ENCODE measurements at regions not wholly inside any gene's neighbourhood (a gene's known extent, or its start where the extent isn't known, plus 50 kb on each side); places are given as distances from the start of the nearest gene placed in this dataset.

DNA sequence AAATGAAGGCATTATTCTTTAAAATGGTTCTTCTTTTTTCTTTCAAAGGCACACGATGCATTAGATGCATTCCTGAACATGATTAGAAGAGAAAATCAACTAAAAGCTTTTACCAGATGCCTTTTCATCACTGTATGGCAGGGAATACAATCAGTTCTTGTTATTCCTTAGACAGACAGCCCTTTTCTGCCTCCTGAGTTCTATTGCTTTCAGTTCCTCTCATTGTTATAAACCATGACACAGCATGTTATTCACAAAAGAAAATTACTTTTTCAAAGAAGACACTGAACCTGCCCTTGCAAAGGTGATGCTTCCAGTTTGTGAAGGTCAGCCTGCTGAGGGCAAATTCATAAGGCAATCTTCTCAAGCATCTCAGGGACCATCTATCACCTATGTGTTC is 70.1 kb downstream of the FAM181B start:
- 10 to 25% (median 20%) methylated on average over 1 of the region's 1 CpG for WGBS, 3 donors
- H3K4me3 ChIP-seq, result no peak overlapping the region
- DNase-seq, result no peak
- TF ChIP-seq EP300 (IDR thresholded peaks at IDR 0.05) (no peak), CTCF (IDR thresholded peaks at IDR 0.05) (no peak), POLR2A (IDR thresholded peaks at IDR 0.05) (no peak)
- no peak overlapping the region for H3K27ac ChIP-seq
- no peaks in the 10 kb centered on the region for H3K36me3 ChIP-seq
- no peaks in the 10 kb centered on the region for H3K27me3 ChIP-seq
- intact Hi-C loops (cut with DNase I), result no loop called here
- no peaks in the 10 kb centered on the region for H3K9me3 ChIP-seq
- H3K4me1 ChIP-seq (ENCODE audit: insufficient read depth), result no peaks in the 10 kb centered on the region

DNA sequence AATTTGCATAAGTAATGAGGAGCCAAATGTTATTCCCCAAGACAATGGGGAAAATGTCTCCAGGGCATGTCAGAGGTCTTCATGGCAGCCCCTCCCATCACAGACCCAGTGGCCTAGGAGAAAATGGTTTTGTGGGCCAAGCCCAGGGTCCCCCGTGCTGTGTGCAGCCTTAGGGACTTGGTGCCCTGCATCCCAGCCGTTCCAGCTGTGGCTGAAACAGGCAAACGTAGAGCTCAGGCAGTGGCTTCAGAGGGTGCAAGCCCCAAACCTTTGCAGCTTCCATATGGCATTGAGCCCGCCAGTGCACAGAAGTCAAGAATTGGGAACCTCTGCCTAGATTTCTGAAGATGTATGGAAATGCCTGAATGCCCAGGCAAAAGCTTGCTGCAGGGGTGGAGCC is 79.9 kb downstream of the FAM181B start:
- Histone ChIP-seq H3K4me1 (ENCODE audit: insufficient read depth) (no peaks in the 10 kb centered on the region), H3K27me3 (no peaks in the 10 kb centered on the region), H3K4me3 (no peak overlapping the region), H3K9me3 (no peaks in the 10 kb centered on the region), H3K36me3 (no peaks in the 10 kb centered on the region), H3K27ac (no peak overlapping the region)
- DNase-seq, result no peak
- 78 to 84% (median 83%) methylated on average over 4 of the region's 4 CpGs for WGBS, 3 donors
- intact Hi-C loops (cut with DNase I), result no loop called here
- no peak for TF ChIP-seq POLR2A (IDR thresholded peaks at IDR 0.05)
- no peak for TF ChIP-seq CTCF (IDR thresholded peaks at IDR 0.05)
- no peak for TF ChIP-seq EP300 (IDR thresholded peaks at IDR 0.05)

DNA sequence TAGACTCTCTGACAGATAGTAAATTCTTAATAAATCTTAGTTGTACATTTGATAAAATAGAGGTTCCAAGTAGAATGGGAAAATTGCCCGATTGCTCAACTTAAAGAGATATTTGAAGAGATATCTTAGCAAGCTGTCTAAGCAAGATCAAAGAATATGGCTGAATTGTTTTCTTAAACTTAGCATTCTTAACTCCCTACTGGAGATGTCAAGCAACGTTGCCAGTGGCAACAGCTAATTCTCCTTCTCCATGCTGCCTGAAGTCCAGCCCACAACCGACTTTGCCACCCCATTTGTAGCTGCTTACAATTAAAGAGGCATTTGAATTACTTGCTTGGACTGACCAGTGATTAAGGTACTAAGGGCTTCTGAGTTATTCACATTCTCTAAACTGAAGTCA is 94.4 kb downstream of the FAM181B start:
- H3K27ac ChIP-seq, result no peak overlapping the region
- no peaks in the 10 kb centered on the region for H3K27me3 ChIP-seq
- H3K4me3 ChIP-seq, result no peak overlapping the region
- H3K4me1 ChIP-seq (ENCODE audit: insufficient read depth), result no peaks in the 10 kb centered on the region
- intact Hi-C loops (cut with DNase I), result no loop called here
- 20 to 30% (median 20%) methylated on average over 3 of the region's 3 CpGs for WGBS, 3 donors
- no peaks in the 10 kb centered on the region for H3K36me3 ChIP-seq
- no peak for DNase-seq
- TF ChIP-seq CTCF (IDR thresholded peaks at IDR 0.05) (no peak), EP300 (IDR thresholded peaks at IDR 0.05) (no peak), POLR2A (IDR thresholded peaks at IDR 0.05) (no peak)
- H3K9me3 ChIP-seq, result no peaks in the 10 kb centered on the region

GRCh38 chr11:82636615-82637014 is 97.0 kb downstream of the FAM181B start:
- Histone ChIP-seq H3K36me3 (no peaks in the 10 kb centered on the region), H3K27me3 (no peaks in the 10 kb centered on the region), H3K9me3 (no peaks in the 10 kb centered on the region), H3K4me3 (no peak overlapping the region), H3K4me1 (ENCODE audit: insufficient read depth) (no peaks in the 10 kb centered on the region), H3K27ac (no peak overlapping the region)
- DNase-seq, result no peak
- intact Hi-C loops (cut with DNase I), result no loop called here
- 51 to 67% (median 57%) methylated on average over 1 of the region's 1 CpG for whole genome bisulfite sequencing, 3 donors
- no peak for TF ChIP-seq CTCF (IDR thresholded peaks at IDR 0.05)
- TF ChIP-seq POLR2A (IDR thresholded peaks at IDR 0.05), result no peak
- TF ChIP-seq EP300 (IDR thresholded peaks at IDR 0.05), result no peak

DNA sequence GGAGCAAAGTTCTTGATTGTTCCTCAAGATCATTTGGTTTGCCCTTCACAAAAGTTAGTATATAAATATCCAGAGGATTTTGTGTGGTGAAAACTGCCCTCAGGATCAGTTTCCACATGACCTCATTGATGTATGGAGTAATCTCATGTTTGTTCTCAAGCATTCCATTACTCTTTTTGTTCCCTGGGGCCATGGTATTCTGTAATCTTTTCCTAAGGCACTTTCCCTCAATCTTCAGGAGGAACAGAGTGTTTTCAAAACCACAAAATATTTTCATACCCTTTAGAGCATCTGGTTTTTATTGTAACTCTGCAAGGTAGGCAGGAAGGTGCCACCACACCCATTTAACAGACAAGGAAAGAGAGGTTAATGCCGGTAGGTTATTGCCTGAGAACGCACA is 99.6 kb downstream of the FAM181B start:
- intact Hi-C loops (cut with DNase I), result no loop called here
- Histone ChIP-seq H3K9me3 (no peaks in the 10 kb centered on the region), H3K36me3 (no peaks in the 10 kb centered on the region), H3K27ac (no peak overlapping the region), H3K4me3 (no peak overlapping the region), H3K27me3 (no peaks in the 10 kb centered on the region), H3K4me1 (ENCODE audit: insufficient read depth) (no peaks in the 10 kb centered on the region)
- 97 to 100% (median 98%) methylated on average over 2 of the region's 2 CpGs for WGBS, 3 donors
- no peak for DNase-seq
- no peak for TF ChIP-seq EP300 (IDR thresholded peaks at IDR 0.05)
- TF ChIP-seq CTCF (IDR thresholded peaks at IDR 0.05), result no peak
- no peak for TF ChIP-seq POLR2A (IDR thresholded peaks at IDR 0.05)
